HEK293T (cell line): ENCODE measurements at regions not wholly inside any gene's neighbourhood (a gene's known extent, or its start where the extent isn't known, plus 50 kb on each side); places are given as distances from the start of the nearest gene placed in this dataset.

Source experiments
- BHLHE40 ChIP-seq: fragments of 450-650 bp; IDR thresholded peaks from 2 replicates; pipeline ENCODE4 v1.6.1; 2016; ENCODE audit warnings: mild to moderate bottlenecking, moderate library complexity, borderline replicate concordance
- ELF4 ChIP-seq: fragments of 450-650 bp; IDR thresholded peaks from 2 replicates; pipeline ENCODE4 v1.6.1; 2017; ENCODE audit warnings: antibody characterized with exemption
- FOXA1 ChIP-seq: fragments of 450-650 bp; IDR thresholded peaks from 2 replicates; pipeline ENCODE4 v1.6.1; 2016; ENCODE audit warnings: mild to moderate bottlenecking
- FOXK2 ChIP-seq: fragments of 450-650 bp; IDR thresholded peaks from 2 replicates; pipeline ENCODE4 v1.6.1; 2016; ENCODE audit warnings: mild to moderate bottlenecking
- FOXM1 ChIP-seq: fragments of 450-650 bp; IDR thresholded peaks from 2 replicates; pipeline ENCODE4 v1.6.1; 2017; ENCODE audit warnings: mild to moderate bottlenecking, borderline replicate concordance
- HDGF ChIP-seq: fragments of 450-650 bp; IDR thresholded peaks from 2 replicates; pipeline ENCODE4 v1.6.1; 2017; ENCODE audit warnings: antibody characterized with exemption, borderline replicate concordance
- LEF1 ChIP-seq: fragments of 450-650 bp; IDR thresholded peaks from 2 replicates; pipeline ENCODE4 v1.6.1; 2017; ENCODE audit warnings: mild to moderate bottlenecking, borderline replicate concordance
- NFRKB ChIP-seq: fragments of 450-650 bp; IDR thresholded peaks from 2 replicates; pipeline ENCODE4 v1.6.1; 2016; ENCODE audit warnings: mild to moderate bottlenecking, moderate library complexity
- SP1 ChIP-seq: fragments of 450-650 bp; IDR thresholded peaks from 2 replicates; pipeline ENCODE4 v1.6.1; 2017
- SUZ12 ChIP-seq: fragments of 450-650 bp; IDR thresholded peaks from 2 replicates; pipeline ENCODE4 v1.6.1; 2016; ENCODE audit warnings: mild to moderate bottlenecking
- TARDBP ChIP-seq: fragments of 450-650 bp; IDR thresholded peaks from 2 replicates; pipeline ENCODE4 v1.6.1; 2016
- ZNF384 ChIP-seq: fragments of 450-650 bp; IDR thresholded peaks from 2 replicates; pipeline ENCODE4 v1.6.1; 2016
- TF ChIP-seq, protein P1 (sequence below): fragments of 450-650 bp; IDR thresholded peaks from 2 replicates; pipeline ENCODE4 v1.6.1; 2016

DNA sequence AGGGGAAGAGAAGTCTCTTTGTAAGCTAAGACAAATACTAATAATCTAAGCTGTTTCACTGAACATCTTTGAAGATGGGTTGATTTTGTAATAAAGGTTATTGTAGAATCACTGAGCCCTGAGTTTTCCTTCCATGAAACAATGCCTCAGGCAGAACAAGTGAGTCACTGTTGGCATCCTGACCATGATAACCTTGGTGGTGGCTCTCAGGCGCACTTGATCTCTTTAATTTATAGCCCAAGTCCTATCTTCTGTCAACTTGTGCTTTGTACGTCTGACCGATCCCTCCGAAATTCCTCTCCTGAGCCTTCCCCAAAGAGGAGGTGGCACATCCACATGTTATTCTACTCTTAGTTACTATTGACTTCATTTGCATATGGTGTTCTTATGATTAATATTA is 812.9 kb downstream of the REEP3 start:
- no peak for TF ChIP-seq BHLHE40
- TF ChIP-seq HDGF = no peak
- no peak for TF ChIP-seq ZNF384
- no peak for TF ChIP-seq ELF4
- no peak for TF ChIP-seq FOXM1
- no peak for TF ChIP-seq NFRKB
- no peak for TF ChIP-seq FOXK2
- TF ChIP-seq SP1 = no peak
- no peak for TF ChIP-seq LEF1
- no peak for TF ChIP-seq FOXA1
- no peak for TF ChIP-seq TARDBP
- no peak for TF ChIP-seq SUZ12
- TF ChIP-seq, protein P1, sequence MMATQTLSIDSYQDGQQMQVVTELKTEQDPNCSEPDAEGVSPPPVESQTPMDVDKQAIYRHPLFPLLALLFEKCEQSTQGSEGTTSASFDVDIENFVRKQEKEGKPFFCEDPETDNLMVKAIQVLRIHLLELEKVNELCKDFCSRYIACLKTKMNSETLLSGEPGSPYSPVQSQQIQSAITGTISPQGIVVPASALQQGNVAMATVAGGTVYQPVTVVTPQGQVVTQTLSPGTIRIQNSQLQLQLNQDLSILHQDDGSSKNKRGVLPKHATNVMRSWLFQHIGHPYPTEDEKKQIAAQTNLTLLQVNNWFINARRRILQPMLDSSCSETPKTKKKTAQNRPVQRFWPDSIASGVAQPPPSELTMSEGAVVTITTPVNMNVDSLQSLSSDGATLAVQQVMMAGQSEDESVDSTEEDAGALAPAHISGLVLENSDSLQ = no peak
